ENCODE measurements at regions not wholly inside any gene's neighbourhood (a gene's known extent, or its start where the extent isn't known, plus 50 kb on each side); places are given as distances from the start of the nearest gene placed in this dataset.

- FAIRE-seq: no peak
- DNase-seq (ENCODE audit: low spot score): no peak
Observed at GRCh38 chr2:221111739-221112138, 460.4 kb downstream of the EPHA4 start.

- FAIRE-seq: no peak
- no peak for DNase-seq (ENCODE audit: low spot score)
Observed at GRCh38 chr2:221112744-221113143, 459.4 kb downstream of the EPHA4 start.

GRCh38 chr2:221115944-221116343 lies 456.2 kb downstream of the EPHA4 start:
- FAIRE-seq (no peak), DNase-seq (ENCODE audit: low spot score) (no peak)

GRCh38 chr2:221120643-221121042 lies 451.5 kb downstream of the EPHA4 start:
- DNase-seq (ENCODE audit: low spot score) (no peak), FAIRE-seq (no peak)

DNA sequence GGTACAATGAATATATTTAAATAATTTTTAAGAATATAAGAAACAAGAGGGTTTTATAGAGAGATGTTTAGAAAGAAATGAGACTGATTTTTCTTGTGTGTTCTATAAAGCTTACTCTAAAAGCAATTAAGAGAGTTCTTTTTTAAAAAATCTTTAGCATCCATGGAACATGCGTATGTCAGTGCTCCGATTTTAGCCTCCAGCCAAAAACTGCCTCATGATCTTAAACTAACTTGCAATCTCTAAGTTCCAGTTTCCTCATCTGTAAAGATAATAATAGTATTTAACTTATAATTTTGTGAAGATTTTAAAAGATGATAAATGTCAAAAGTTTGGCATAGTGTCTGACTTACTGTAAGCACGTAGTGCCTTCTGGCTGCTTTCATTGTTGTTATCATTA lies 448.7 kb downstream of the EPHA4 start:
- DNase-seq (ENCODE audit: low spot score): no peak
- no peak for FAIRE-seq

GRCh38 chr2:221124532-221125240 lies 447.4 kb downstream of the EPHA4 start:
- DNase-seq (ENCODE audit: low spot score) (no peak), FAIRE-seq (no peak)

DNA sequence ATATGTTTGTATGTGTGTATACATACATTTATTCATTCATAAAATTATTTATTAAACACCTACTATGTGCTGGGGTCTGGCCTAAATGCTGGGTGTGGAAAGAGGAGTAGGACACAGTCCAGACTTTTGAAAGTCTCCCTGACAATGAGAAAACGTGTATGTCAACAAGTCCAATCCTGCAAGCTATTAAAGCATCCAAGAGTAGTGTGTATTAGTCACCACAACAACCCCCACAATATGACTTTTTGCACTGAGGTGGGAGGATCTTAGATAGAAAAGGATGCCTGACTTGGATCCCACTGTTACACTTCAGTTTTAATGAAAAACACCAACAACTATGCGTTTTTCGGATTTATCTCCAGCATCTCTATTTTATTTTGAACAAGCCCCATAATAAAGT lies 446.4 kb downstream of the EPHA4 start:
- DNase-seq (ENCODE audit: low spot score): no peak
- no peak for FAIRE-seq

- no peak for DNase-seq (ENCODE audit: low spot score)
Observed at GRCh38 chr2:221129657-221130056, 442.4 kb downstream of the EPHA4 start.

GRCh38 chr2:221130431-221130830 lies 441.7 kb downstream of the EPHA4 start:
- no peak for FAIRE-seq
- DNase-seq (ENCODE audit: low spot score): no peak

More at GRCh38 chr2:221129657-221130056, 442.4 kb downstream of the EPHA4 start:
- FAIRE-seq: no peak

- DNase-seq (ENCODE audit: low spot score): peak; percentile 7
- no peak for FAIRE-seq
Observed at GRCh38 chr2:221133941-221134340, 438.2 kb downstream of the EPHA4 start.

GRCh38 chr2:221134718-221135117 lies 437.4 kb downstream of the EPHA4 start:
- no peak for FAIRE-seq
- DNase-seq (ENCODE audit: low spot score): no peak

DNA sequence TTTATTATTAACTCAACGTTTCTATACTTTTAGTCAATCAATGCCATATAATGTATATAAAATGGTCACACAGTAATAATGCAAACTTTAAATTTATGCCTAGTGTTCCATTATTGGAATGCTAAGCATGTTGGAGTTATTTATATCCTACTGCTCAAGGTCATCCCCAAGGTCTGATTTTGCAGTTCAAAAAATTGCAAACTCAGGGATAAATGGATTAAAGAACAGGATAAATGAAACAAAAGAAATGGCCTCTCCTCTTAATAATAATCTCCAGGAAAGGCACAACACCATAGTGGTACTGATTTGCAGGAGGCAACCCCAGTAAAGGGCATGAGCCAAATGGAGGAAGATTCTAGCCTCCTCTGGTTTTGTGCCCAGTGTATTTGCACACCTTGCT lies 436.4 kb downstream of the EPHA4 start:
- no peak for FAIRE-seq
- no peak for DNase-seq (ENCODE audit: low spot score)

- no peak for FAIRE-seq
- DNase-seq (ENCODE audit: low spot score): no peak
Observed at GRCh38 chr2:221137385-221137784, 434.7 kb downstream of the EPHA4 start.

- FAIRE-seq (no peak), DNase-seq (ENCODE audit: low spot score) (no peak)
Observed at GRCh38 chr2:221142341-221142740, 429.8 kb downstream of the EPHA4 start.

GRCh38 chr2:221143231-221143630 lies 428.9 kb downstream of the EPHA4 start:
- FAIRE-seq (no peak), DNase-seq (ENCODE audit: low spot score) (no peak)

GRCh38 chr2:221144909-221145308 lies 427.2 kb downstream of the EPHA4 start:
- DNase-seq (ENCODE audit: low spot score) (no peak), FAIRE-seq (no peak)

- no peak for DNase-seq (ENCODE audit: low spot score)
- FAIRE-seq: no peak
Observed at GRCh38 chr2:221145396-221145795, 426.7 kb downstream of the EPHA4 start.

DNA sequence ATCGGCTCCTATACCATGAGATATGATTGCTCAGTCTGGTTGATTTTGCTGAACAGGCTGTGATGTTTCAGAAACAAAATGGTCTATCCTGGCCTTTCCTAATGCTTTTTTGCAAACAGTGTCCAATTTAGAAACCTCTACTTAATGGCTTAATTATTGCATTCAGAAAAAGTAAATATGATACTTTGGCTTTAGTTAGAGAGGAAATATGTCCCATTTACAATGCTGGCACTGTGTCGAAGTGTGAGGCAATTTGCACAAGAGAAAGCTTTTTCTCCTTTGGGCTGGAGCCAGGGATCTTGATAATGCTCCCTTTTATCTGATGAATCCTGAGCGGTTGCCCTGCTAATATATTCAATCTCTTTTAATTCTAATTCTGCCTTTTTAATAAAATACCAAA lies 418.9 kb downstream of the EPHA4 start:
- DNase-seq (ENCODE audit: low spot score): no peak
- no peak for FAIRE-seq

- no peak for FAIRE-seq
Observed at GRCh38 chr2:221154176-221154575, 417.9 kb downstream of the EPHA4 start.

DNA sequence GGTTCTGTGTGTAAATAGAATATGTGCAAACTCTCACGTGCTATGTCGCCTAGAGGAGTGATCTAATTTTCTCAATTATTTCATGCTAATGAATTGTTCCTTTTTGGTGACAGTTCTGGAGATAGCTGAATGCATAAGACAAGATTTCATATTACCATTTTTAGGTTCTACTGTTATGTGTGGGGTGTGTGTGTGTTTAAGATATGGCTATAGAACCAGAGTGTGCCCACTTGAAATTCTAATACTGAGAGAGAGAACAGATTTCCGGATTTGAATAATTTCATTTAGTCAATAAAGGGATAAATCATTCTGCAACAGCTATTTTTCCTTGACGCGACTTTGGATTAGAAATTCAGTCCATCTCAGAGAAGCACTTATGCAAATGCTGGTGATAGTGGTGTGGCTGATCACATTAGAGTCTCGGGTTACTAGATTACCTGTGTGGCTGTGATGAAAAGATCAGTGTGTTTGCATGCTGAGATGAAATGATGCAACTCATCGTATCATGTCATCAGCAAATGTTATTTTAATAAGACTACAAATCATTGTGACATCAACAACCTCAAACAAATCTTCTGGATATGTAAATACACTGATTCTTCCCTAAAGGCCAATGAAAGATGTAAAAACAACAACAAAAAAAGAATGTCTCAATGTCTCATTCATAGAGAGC lies 415.9 kb downstream of the EPHA4 start:
- no peak for FAIRE-seq
- no peak for DNase-seq (ENCODE audit: low spot score)

More at GRCh38 chr2:221154176-221154575, 417.9 kb downstream of the EPHA4 start:
- no peak for DNase-seq (ENCODE audit: low spot score)

- FAIRE-seq: no peak
Observed at GRCh38 chr2:221161186-221161585, 410.9 kb downstream of the EPHA4 start.

GRCh38 chr2:221166292-221166691 lies 405.8 kb downstream of the EPHA4 start:
- DNase-seq (ENCODE audit: low spot score) (no peak), FAIRE-seq (no peak)

More at GRCh38 chr2:221161186-221161585, 410.9 kb downstream of the EPHA4 start:
- DNase-seq (ENCODE audit: low spot score): no peak

- no peak for DNase-seq (ENCODE audit: low spot score)
- no peak for FAIRE-seq
Observed at GRCh38 chr2:221167561-221167960, 404.5 kb downstream of the EPHA4 start.
